ENCODE measurements at regions not wholly inside any gene's neighbourhood (a gene's known extent, or its start where the extent isn't known, plus 50 kb on each side); places are given as distances from the start of the nearest gene placed in this dataset.

DNA sequence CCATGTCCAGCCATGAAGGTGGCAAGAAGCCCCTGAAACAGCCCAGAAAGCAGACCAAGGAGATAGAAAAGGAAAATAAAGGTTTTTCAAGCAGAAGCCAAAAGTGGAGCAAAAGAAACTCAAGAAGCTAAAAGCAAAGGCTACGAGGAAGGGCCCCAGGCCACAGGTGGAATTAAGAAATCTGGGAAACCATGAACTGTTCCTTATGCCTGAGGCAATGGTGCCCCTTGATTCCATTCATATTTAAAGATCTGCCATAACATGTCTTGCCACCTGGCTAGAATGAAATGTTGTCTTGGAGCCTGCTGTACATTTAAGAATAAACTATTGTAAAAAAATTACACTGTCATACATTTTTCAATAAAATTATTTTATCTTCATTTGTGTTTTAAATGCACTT lies 59.5 kb upstream of the TARS1 start:
- TF ChIP-seq, protein P1, sequence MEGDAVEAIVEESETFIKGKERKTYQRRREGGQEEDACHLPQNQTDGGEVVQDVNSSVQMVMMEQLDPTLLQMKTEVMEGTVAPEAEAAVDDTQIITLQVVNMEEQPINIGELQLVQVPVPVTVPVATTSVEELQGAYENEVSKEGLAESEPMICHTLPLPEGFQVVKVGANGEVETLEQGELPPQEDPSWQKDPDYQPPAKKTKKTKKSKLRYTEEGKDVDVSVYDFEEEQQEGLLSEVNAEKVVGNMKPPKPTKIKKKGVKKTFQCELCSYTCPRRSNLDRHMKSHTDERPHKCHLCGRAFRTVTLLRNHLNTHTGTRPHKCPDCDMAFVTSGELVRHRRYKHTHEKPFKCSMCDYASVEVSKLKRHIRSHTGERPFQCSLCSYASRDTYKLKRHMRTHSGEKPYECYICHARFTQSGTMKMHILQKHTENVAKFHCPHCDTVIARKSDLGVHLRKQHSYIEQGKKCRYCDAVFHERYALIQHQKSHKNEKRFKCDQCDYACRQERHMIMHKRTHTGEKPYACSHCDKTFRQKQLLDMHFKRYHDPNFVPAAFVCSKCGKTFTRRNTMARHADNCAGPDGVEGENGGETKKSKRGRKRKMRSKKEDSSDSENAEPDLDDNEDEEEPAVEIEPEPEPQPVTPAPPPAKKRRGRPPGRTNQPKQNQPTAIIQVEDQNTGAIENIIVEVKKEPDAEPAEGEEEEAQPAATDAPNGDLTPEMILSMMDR (conservative IDR thresholded peaks at IDR 0.05) = no peak
- no peak overlapping the region for H3K27ac ChIP-seq

Data from VCaP (cell line).